ENCODE measurements at regions not wholly inside any gene's neighbourhood (a gene's known extent, or its start where the extent isn't known, plus 50 kb on each side); places are given as distances from the start of the nearest gene placed in this dataset.
"Not testable (repeated sequence)": the region's sequence is repeated elsewhere in the genome, so short reads cannot be mapped to it uniquely, and the experiment has no call there.

GRCh38 chr20:6287471-6287870 is 164.6 kb upstream of the FERMT1 start:
- CTCF ChIA-PET, result no interaction called here
- H3K27me3 ChIP-seq (ENCODE audit: control insufficient read depth in 1 of 2, insufficient read depth in 2 of 2, low read length in 2 of 2), result no peaks in the 10 kb centered on the region
- no peak overlapping the region for H3K27ac ChIP-seq (ENCODE audit: low read depth in 1 of 2, low read length in 2 of 2)
- no peaks in the 10 kb centered on the region for H3K36me3 ChIP-seq (ENCODE audit: insufficient read depth, low read length)
- POLR2A ChIA-PET, result no interaction called here
- H3K4me3 Mint-ChIP-seq, result no peak overlapping the region
- H3K36me3 Mint-ChIP-seq (ENCODE audit: low read depth), result no peaks in the 10 kb centered on the region
- no peak for ATAC-seq (ENCODE audit: poor library complexity)
- no peak for DNase-seq
- peaks cover 5% of the 10 kb centered on the region in 2 experiments for H3K9me3 ChIP-seq (ENCODE audit: control insufficient read depth in 1 of 2, insufficient read depth in 1 of 2, low read length in 2 of 2)
- no peaks in the 10 kb centered on the region for H3K4me1 Mint-ChIP-seq (ENCODE audit: low read depth)
- H3K27me3 Mint-ChIP-seq, result no peaks in the 10 kb centered on the region
- TF ChIP-seq CTCF (IDR thresholded peaks at IDR 0.05), result no peak
- no peak overlapping the region for H3K27ac Mint-ChIP-seq
- intact Hi-C loops (cut with DNase I, micrococcal nuclease), result no loop called here
- H3K4me3 ChIP-seq (ENCODE audit: low read length), result no peak overlapping the region
- peaks cover 25% of the 10 kb centered on the region for H3K9me3 Mint-ChIP-seq
- H3K4me1 ChIP-seq (ENCODE audit: insufficient read depth, low read length), result no peaks in the 10 kb centered on the region

GRCh38 chr20:6282642-6283041 is 159.8 kb upstream of the FERMT1 start:
- no peaks in the 10 kb centered on the region for H3K27me3 Mint-ChIP-seq
- H3K9me3 Mint-ChIP-seq, result peaks cover 15% of the 10 kb centered on the region
- ATAC-seq (ENCODE audit: poor library complexity) (no peak), DNase-seq (no peak)
- H3K4me1 Mint-ChIP-seq (ENCODE audit: low read depth), result no peaks in the 10 kb centered on the region
- CTCF ChIA-PET, result no interaction called here
- Histone ChIP-seq H3K27ac (ENCODE audit: low read depth in 1 of 2, low read length in 2 of 2) (no peak overlapping the region), H3K4me3 (ENCODE audit: low read length) (no peak overlapping the region), H3K4me1 (ENCODE audit: insufficient read depth, low read length) (no peaks in the 10 kb centered on the region), H3K9me3 (ENCODE audit: control insufficient read depth in 1 of 2, insufficient read depth in 1 of 2, low read length in 2 of 2) (peaks cover 5 to 9% of the 10 kb centered on the region in 2 experiments), H3K27me3 (ENCODE audit: control insufficient read depth in 1 of 2, insufficient read depth in 2 of 2, low read length in 2 of 2) (no peaks in the 10 kb centered on the region), H3K36me3 (ENCODE audit: insufficient read depth, low read length) (no peaks in the 10 kb centered on the region)
- no peak for TF ChIP-seq CTCF (IDR thresholded peaks at IDR 0.05)
- no peaks in the 10 kb centered on the region for H3K36me3 Mint-ChIP-seq (ENCODE audit: low read depth)
- H3K4me3 Mint-ChIP-seq, result no peak overlapping the region
- intact Hi-C loops (cut with DNase I, micrococcal nuclease), result no loop called here
- POLR2A ChIA-PET, result no interaction called here
- no peak overlapping the region for H3K27ac Mint-ChIP-seq

- Histone ChIP-seq H3K4me3 (ENCODE audit: low read length) (no peak overlapping the region), H3K4me1 (ENCODE audit: insufficient read depth, low read length) (no peaks in the 10 kb centered on the region), H3K9me3 (ENCODE audit: control insufficient read depth in 1 of 2, insufficient read depth in 1 of 2, low read length in 2 of 2) (peaks cover 0 to 3% of the 10 kb centered on the region in 2 experiments), H3K27me3 (ENCODE audit: control insufficient read depth in 1 of 2, insufficient read depth in 2 of 2, low read length in 2 of 2) (no peaks in the 10 kb centered on the region), H3K27ac (ENCODE audit: low read depth in 1 of 2, low read length in 2 of 2) (no peak overlapping the region), H3K36me3 (ENCODE audit: insufficient read depth, low read length) (no peaks in the 10 kb centered on the region)
- H3K27ac Mint-ChIP-seq, result no peak overlapping the region
- ChIA-PET POLR2A (no interaction called here), CTCF (no interaction called here)
- no peak overlapping the region for H3K4me3 Mint-ChIP-seq
- TF ChIP-seq CTCF (IDR thresholded peaks at IDR 0.05), result no peak
- no peak for ATAC-seq (ENCODE audit: poor library complexity)
- no peaks in the 10 kb centered on the region for H3K36me3 Mint-ChIP-seq (ENCODE audit: low read depth)
- H3K9me3 Mint-ChIP-seq, result peaks cover 6% of the 10 kb centered on the region
- intact Hi-C loops (cut with DNase I, micrococcal nuclease), result no loop called here
- no peaks in the 10 kb centered on the region for H3K4me1 Mint-ChIP-seq (ENCODE audit: low read depth)
- no peaks in the 10 kb centered on the region for H3K27me3 Mint-ChIP-seq
- DNase-seq, result no peak
Observed at GRCh38 chr20:6277661-6278240, 154.9 kb upstream of the FERMT1 start.

GRCh38 chr20:6270404-6270803 is 147.6 kb upstream of the FERMT1 start:
- POLR2A ChIA-PET; CTCF ChIA-PET; H3K36me3 Mint-ChIP-seq (ENCODE audit: low read depth); H3K4me1 ChIP-seq (ENCODE audit: insufficient read depth, low read length); H3K4me3 Mint-ChIP-seq; DNase-seq; intact Hi-C loops (cut with DNase I, micrococcal nuclease); H3K4me3 ChIP-seq (ENCODE audit: low read length); H3K4me1 Mint-ChIP-seq (ENCODE audit: low read depth); H3K27ac Mint-ChIP-seq; H3K27me3 ChIP-seq (ENCODE audit: control insufficient read depth in 1 of 2, insufficient read depth in 2 of 2, low read length in 2 of 2); H3K9me3 ChIP-seq (ENCODE audit: control insufficient read depth in 1 of 2, insufficient read depth in 1 of 2, low read length in 2 of 2); H3K27ac ChIP-seq (ENCODE audit: low read depth in 1 of 2, low read length in 2 of 2); ATAC-seq (ENCODE audit: poor library complexity); H3K27me3 Mint-ChIP-seq; H3K36me3 ChIP-seq (ENCODE audit: insufficient read depth, low read length); H3K9me3 Mint-ChIP-seq: not testable (repeated sequence)
